SK-N-SH (cell line): ENCODE measurements at regions not wholly inside any gene's neighbourhood (a gene's known extent, or its start where the extent isn't known, plus 50 kb on each side); places are given as distances from the start of the nearest gene placed in this dataset.
"Not testable (repeated sequence)": the region's sequence is repeated elsewhere in the genome, so short reads cannot be mapped to it uniquely, and the experiment has no call there.

Experiments used
- CTCF ChIA-PET: fragments of 300-600, 350-600 bp; formaldehyde crosslinking; extraction: SDS; loops from one replicate; lab custom pipeline; 2021; lab: Yijun Ruan, JAX
- POLR2A ChIA-PET: fragments of 350-600 bp; sonication (Branson Sonifier 250); formaldehyde crosslinking; extraction: SDS; loops from one replicate; lab custom pipeline; 2020; ENCODE audit warnings: antibody characterized with exemption, inconsistent platforms; lab: Yijun Ruan, JAX
- DNase-seq: peaks from one replicate; pipeline ENCODE4 v3.0.0; 2012
- H2AFZ ChIP-seq: fragments of 200-600 bp; sonication (generic); 2 replicates; pipeline ENCODE4 v1.8.1; 2016; ENCODE audit warnings: antibody characterized with exemption, mild to moderate bottlenecking, low read depth
- H3F3A ChIP-seq: fragments of 200-600 bp; sonication (generic); replicated peaks from 2 replicates; pipeline ENCODE3; 2016; ENCODE audit warnings: antibody characterized with exemption, mild to moderate bottlenecking; ENCODE audit not compliant: insufficient read depth
- H3K27ac ChIP-seq, 2 experiments: fragments of 200-500 bp in 1 of 2; fragments of 200-600 bp in 1 of 2; sonication (Bioruptor generic) in 1 of 2; sonication (generic), shearing (Covaris generic) in 1 of 2; 2 replicates each; pipeline versions ENCODE4 v1.5.1 to v1.6.1; 2014 to 2016; ENCODE audit warnings: low read depth in 2 of 2, inconsistent platforms in 1 of 2, low read length in 1 of 2, mild to moderate bottlenecking in 1 of 2, mixed read lengths in 1 of 2
- H3K27me3 ChIP-seq: fragments of 200-600 bp; sonication (generic), shearing (Covaris generic); 2 replicates; pipeline ENCODE4 v1.6.1; 2016; ENCODE audit warnings: mixed run types; ENCODE audit not compliant: insufficient read depth
- H3K36me3 ChIP-seq, 2 experiments: fragments of 200-500 bp in 1 of 2; fragments of 200-600 bp in 1 of 2; sonication (Bioruptor generic) in 1 of 2; sonication (generic) in 1 of 2; replicated peaks in 1 of 2; 2 replicates each; pipeline versions ENCODE3 to v1.5.1; 2014 to 2016; ENCODE audit warnings: low read length in 1 of 2, mild to moderate bottlenecking in 1 of 2; ENCODE audit not compliant: insufficient read depth in 2 of 2, control insufficient read depth in 1 of 2
- H3K4me1 ChIP-seq, 2 experiments: fragments of 200-500 bp in 1 of 2; fragments of 200-600 bp in 1 of 2; sonication (Bioruptor generic) in 1 of 2; sonication (generic), shearing (Covaris generic) in 1 of 2; 2 replicates each; pipeline versions ENCODE4 v1.5.1 to v1.6.1; 2014 to 2016; ENCODE audit warnings: low read depth in 1 of 2, low read length in 1 of 2, mixed run types in 1 of 2; ENCODE audit not compliant: insufficient read depth in 2 of 2, control insufficient read depth in 1 of 2
- H3K4me2 ChIP-seq: fragments of 200-600 bp; sonication (generic), shearing (Covaris generic); 2 replicates; pipeline ENCODE4 v1.6.1; 2017; ENCODE audit warnings: mixed run types
- H3K4me3 ChIP-seq, 2 experiments: fragments of 200-500 bp in 1 of 2; fragments of 200-600 bp in 1 of 2; sonication (Bioruptor generic) in 1 of 2; sonication (generic), shearing (Covaris generic) in 1 of 2; 2 replicates each; pipeline versions ENCODE4 v1.5.1 to v1.8.1; 2014 to 2016; ENCODE audit warnings: low read depth in 2 of 2, inconsistent platforms in 1 of 2, low read length in 1 of 2, mild to moderate bottlenecking in 1 of 2, mixed read lengths in 1 of 2, moderate library complexity in 1 of 2
- H3K79me2 ChIP-seq: fragments of 200-600 bp; sonication (generic); 2 replicates; pipeline ENCODE4 v1.8.1; 2017; ENCODE audit warnings: mild to moderate bottlenecking; ENCODE audit not compliant: insufficient read depth
- H3K9ac ChIP-seq: fragments of 200-600 bp; sonication (generic); 2 replicates; pipeline ENCODE4 v1.6.1; 2017; ENCODE audit warnings: mixed run types
- H3K9me2 ChIP-seq: fragments of 200-600 bp; sonication (generic); 2 replicates; pipeline ENCODE4 v1.6.1; 2017; ENCODE audit warnings: mixed run types
- H3K9me3 ChIP-seq: fragments of 200-600 bp; sonication (generic); 2 replicates; pipeline ENCODE4 v1.6.1; 2017; ENCODE audit warnings: mixed run types, mild to moderate bottlenecking, moderate library complexity
- H4K20me1 ChIP-seq: fragments of 200-600 bp; sonication (generic); 2 replicates; pipeline ENCODE4 v1.6.1; 2017; ENCODE audit warnings: mild to moderate bottlenecking, mixed run types; ENCODE audit not compliant: insufficient read depth
- EP300 ChIP-seq, 2 experiments: IDR thresholded peaks; 2 replicates each; pipeline versions ENCODE4 v1.4.0 to v1.6.1; 2012; ENCODE audit warnings: borderline replicate concordance in 1 of 2, low read depth in 1 of 2, low read length in 1 of 2
- EZH2phosphoT487 ChIP-seq: fragments of 200-600 bp; sonication (generic); IDR thresholded peaks from 2 replicates; pipeline ENCODE4 v1.6.1; 2017; ENCODE audit warnings: low read depth, mixed run types, mild to moderate bottlenecking, antibody characterized with exemption, moderate library complexity, borderline replicate concordance
- IRF3 ChIP-seq: fragments of 150-350 bp; IDR thresholded peaks from 2 replicates; pipeline ENCODE4 v1.6.1; 2016; ENCODE audit warnings: mild to moderate bottlenecking, low read depth, low read length
- MAX ChIP-seq: IDR thresholded peaks from 2 replicates; pipeline ENCODE4 v1.4.0; 2012; ENCODE audit warnings: low read depth
- MEF2A ChIP-seq: IDR thresholded peaks from 2 replicates; pipeline ENCODE4 v1.4.0; 2012; ENCODE audit warnings: low read depth, borderline replicate concordance
- MXI1 ChIP-seq: IDR thresholded peaks from 2 replicates; pipeline ENCODE4 v1.6.1; 2012; ENCODE audit warnings: mild to moderate bottlenecking, low read depth, low read length, improper control_type of control experiment
- NFIC ChIP-seq: IDR thresholded peaks from 2 replicates; pipeline ENCODE4 v1.4.0; 2012; ENCODE audit warnings: borderline replicate concordance
- PBX3 ChIP-seq: IDR thresholded peaks from 2 replicates; pipeline ENCODE4; 2012
- POLR2AphosphoS5 ChIP-seq: IDR thresholded peaks from 2 replicates; pipeline ENCODE4 v1.6.1; 2012; ENCODE audit warnings: low read depth, low read length
- SMC3 ChIP-seq: IDR thresholded peaks from 2 replicates; pipeline ENCODE4 v1.6.1; 2012; ENCODE audit warnings: low read depth, low read length, improper control_type of control experiment
- TAF1 ChIP-seq: IDR thresholded peaks from 2 replicates; pipeline ENCODE4 v1.6.1; 2012; ENCODE audit warnings: low read depth, mild to moderate bottlenecking, low read length, moderate library complexity, borderline replicate concordance
- TEAD4 ChIP-seq: IDR thresholded peaks from 2 replicates; pipeline ENCODE4 v1.4.0; 2012; ENCODE audit warnings: mild to moderate bottlenecking, borderline replicate concordance; ENCODE audit not compliant: insufficient read depth
- USF1 ChIP-seq: IDR thresholded peaks from 2 replicates; pipeline ENCODE4 v1.4.0; 2012; ENCODE audit warnings: low read depth, borderline replicate concordance
- YY1 ChIP-seq: IDR thresholded peaks from 2 replicates; pipeline ENCODE4 v1.4.0; 2012; ENCODE audit warnings: low read depth, mild to moderate bottlenecking
- ZBTB33 ChIP-seq: IDR thresholded peaks from 2 replicates; pipeline ENCODE4 v1.4.0; 2012; ENCODE audit warnings: low read depth, borderline replicate concordance
- WGBS: methylation state at CpG from one replicate; pipeline ENCODE4 v1.1.6; 2017; ENCODE audit warnings: low lambda C conversion rate; 5-methylcytosine and 5-hydroxymethylcytosine counted together

- TF ChIP-seq USF1 (no peak), POLR2AphosphoS5 (no peak), SMC3 (no peak)
These were observed 489.2 kb downstream of the ZNF33B start (continued) for GRCh38 chr10:42149027-42149700.

- H3K4me3 ChIP-seq, H3K4me2 ChIP-seq, H3K9ac ChIP-seq, H4K20me1 ChIP-seq, H3K4me1 ChIP-seq, POLR2A ChIA-PET, H2AFZ ChIP-seq, H3K79me2 ChIP-seq, H3K27ac ChIP-seq, H3K27me3 ChIP-seq, DNase-seq, CTCF ChIA-PET, H3K9me2 ChIP-seq, H3K36me3 ChIP-seq, H3F3A ChIP-seq, H3K9me3 ChIP-seq: not testable (repeated sequence)
- WGBS: under 1% methylated on average over 2 of the region's 2 CpGs
These were observed 492.2 kb downstream of the ZNF33B start for GRCh38 chr10:42146165-42146564.

- H3F3A ChIP-seq, H3K36me3 ChIP-seq, H3K4me3 ChIP-seq, H3K9me2 ChIP-seq, H3K4me1 ChIP-seq, H2AFZ ChIP-seq, H3K27ac ChIP-seq, H4K20me1 ChIP-seq, H3K27me3 ChIP-seq, H3K9me3 ChIP-seq, H3K9ac ChIP-seq, DNase-seq, CTCF ChIA-PET, H3K79me2 ChIP-seq, H3K4me2 ChIP-seq, POLR2A ChIA-PET: not testable (repeated sequence)
- no CpG with 5 or more reads among the region's 22 CpGs for WGBS
These were observed 500.3 kb downstream of the ZNF33B start for GRCh38 chr10:42138023-42138422.

GRCh38 chr10:42113158-42113450 lies 525.3 kb downstream of the ZNF33B start:
- Histone ChIP-seq H3F3A (no peaks in the 10 kb centered on the region), H3K9ac (no peak overlapping the region)
- DNase-seq: peak; percentile 0

More at GRCh38 chr10:42113158-42113450, 525.3 kb downstream of the ZNF33B start:
- no peak for TF ChIP-seq TAF1
- TF ChIP-seq SMC3: no peak
- no peak for TF ChIP-seq ZBTB33
- TF ChIP-seq MAX: no peak
- TF ChIP-seq EZH2phosphoT487: no peak
- no peak for TF ChIP-seq MEF2A
- TF ChIP-seq PBX3: no peak
- no peak for TF ChIP-seq YY1
- no peak for TF ChIP-seq EP300 (IDR thresholded peaks at IDR 0.05; ENCODE audit: borderline replicate concordance in 1 of 2, low read depth in 1 of 2, low read length in 1 of 2)
- TF ChIP-seq NFIC: no peak
- no peak for TF ChIP-seq MXI1
- TF ChIP-seq POLR2AphosphoS5: no peak
- TF ChIP-seq IRF3: no peak
- no peak for TF ChIP-seq TEAD4
- Histone ChIP-seq H3K9me3 (no peaks in the 10 kb centered on the region), H2AFZ (no peak overlapping the region), H3K4me3 (no peak overlapping the region), H4K20me1 (no peaks in the 10 kb centered on the region), H3K27ac (no peak overlapping the region), H3K27me3 (no peaks in the 10 kb centered on the region), H3K4me2 (no peak overlapping the region), H3K79me2 (no peaks in the 10 kb centered on the region), H3K9me2 (no peaks in the 10 kb centered on the region), H3K4me1 (no peaks in the 10 kb centered on the region), H3K36me3 (no peaks in the 10 kb centered on the region)
- 66% methylated on average over 21 of the region's 21 CpGs for WGBS
- CTCF ChIA-PET: no interaction called here
- POLR2A ChIA-PET: no interaction called here
